SK-N-MC (cell line): ENCODE measurements at regions not wholly inside any gene's neighbourhood (a gene's known extent, or its start where the extent isn't known, plus 50 kb on each side); places are given as distances from the start of the nearest gene placed in this dataset.

Experiments
- DNase-seq: peaks from one replicate; pipeline ENCODE4 v3.0.0-alpha.2; 2011; ENCODE audit warnings: low read depth, low spot score
- H3K27ac ChIP-seq: fragments of 200-600 bp; sonication (generic); 2 replicates; pipeline ENCODE4 v1.5.1; 2016; ENCODE audit warnings: mixed run types
- H3K36me3 ChIP-seq: fragments of 200-600 bp; sonication (generic); 2 replicates; pipeline ENCODE4 v1.6.1; 2017; ENCODE audit warnings: antibody characterized with exemption, low read length, mixed read lengths; ENCODE audit not compliant: insufficient read depth
- H3K4me3 ChIP-seq: fragments of 200-600 bp; sonication (generic); 2 replicates; pipeline ENCODE4 v1.5.1; 2016
- H3K9ac ChIP-seq: fragments of 200-600 bp; sonication (generic); 2 replicates; pipeline ENCODE4 v1.8.0; 2017; ENCODE audit warnings: mixed run types, mixed read lengths; ENCODE audit not compliant: insufficient read length
- H3K9me3 ChIP-seq: fragments of 200-600 bp; sonication (generic); 2 replicates; pipeline ENCODE4 v1.6.1; 2017; ENCODE audit warnings: low read depth, mild to moderate bottlenecking, antibody characterized with exemption, low read length, moderate library complexity, mixed read lengths
- EZH2 ChIP-seq: fragments of 200-600 bp; sonication (generic); IDR thresholded peaks from one replicate; pipeline ENCODE4 v1.6.1; 2017; ENCODE audit warnings: antibody characterized with exemption
- FOXP2 ChIP-seq: optimal IDR thresholded peaks from 2 replicates; pipeline ENCODE3; 2011; ENCODE audit warnings: mild to moderate bottlenecking, moderate library complexity; ENCODE audit not compliant: insufficient read depth; ENCODE audit errors: extremely low read length, control extremely low read depth
- POLR2AphosphoS5 ChIP-seq: IDR thresholded peaks from 2 replicates; pipeline ENCODE4 v1.6.1; 2012; ENCODE audit warnings: mild to moderate bottlenecking, low read depth, low read length, borderline replicate concordance

GRCh38 chr10:44177610-44178009 lies 207.3 kb downstream of the CXCL12 start:
- Histone ChIP-seq H3K9ac (no peak overlapping the region), H3K4me3 (no peak overlapping the region), H3K27ac (no peak overlapping the region), H3K36me3 (no peaks in the 10 kb centered on the region), H3K9me3 (no peaks in the 10 kb centered on the region)
- no peak for DNase-seq
- no peak for TF ChIP-seq POLR2AphosphoS5
- TF ChIP-seq EZH2: no peak
- TF ChIP-seq FOXP2: no peak

GRCh38 chr10:44176311-44176710 lies 208.6 kb downstream of the CXCL12 start:
- TF ChIP-seq POLR2AphosphoS5 (no peak), EZH2 (no peak), FOXP2 (no peak)
- DNase-seq: no peak
- H3K9ac ChIP-seq: no peak overlapping the region
- no peaks in the 10 kb centered on the region for H3K9me3 ChIP-seq
- H3K27ac ChIP-seq: no peak overlapping the region
- H3K4me3 ChIP-seq: no peak overlapping the region
- H3K36me3 ChIP-seq: no peaks in the 10 kb centered on the region

GRCh38 chr10:44173608-44173894 lies 211.3 kb downstream of the CXCL12 start:
- Histone ChIP-seq H3K9me3 (no peaks in the 10 kb centered on the region), H3K27ac (no peak overlapping the region), H3K36me3 (no peaks in the 10 kb centered on the region), H3K9ac (no peak overlapping the region), H3K4me3 (no peak overlapping the region)
- DNase-seq: no peak
- TF ChIP-seq FOXP2 (no peak), POLR2AphosphoS5 (no peak), EZH2 (no peak)

GRCh38 chr10:44172883-44173607 lies 211.9 kb downstream of the CXCL12 start:
- Histone ChIP-seq H3K36me3 (no peaks in the 10 kb centered on the region), H3K4me3 (no peak overlapping the region), H3K27ac (no peak overlapping the region; the same call in 1 of the 2 replicates), H3K9ac (no peak overlapping the region), H3K9me3 (no peaks in the 10 kb centered on the region)
- no peak for DNase-seq
- TF ChIP-seq FOXP2: no peak
- no peak for TF ChIP-seq EZH2
- TF ChIP-seq POLR2AphosphoS5: no peak

GRCh38 chr10:44171765-44172164 lies 213.1 kb downstream of the CXCL12 start:
- DNase-seq: no peak
- TF ChIP-seq EZH2: no peak
- no peak for TF ChIP-seq FOXP2
- no peak for TF ChIP-seq POLR2AphosphoS5
- H3K36me3 ChIP-seq: no peaks in the 10 kb centered on the region

GRCh38 chr10:44168478-44168877 lies 216.4 kb downstream of the CXCL12 start:
- Histone ChIP-seq H3K9me3 (no peaks in the 10 kb centered on the region), H3K27ac (no peak overlapping the region), H3K9ac (no peak overlapping the region), H3K4me3 (no peak overlapping the region), H3K36me3 (no peaks in the 10 kb centered on the region)
- TF ChIP-seq POLR2AphosphoS5 (no peak), EZH2 (no peak), FOXP2 (no peak)
- no peak for DNase-seq

More at GRCh38 chr10:44171765-44172164, 213.1 kb downstream of the CXCL12 start:
- Histone ChIP-seq H3K9me3 (no peaks in the 10 kb centered on the region), H3K27ac (no peak overlapping the region), H3K9ac (no peak overlapping the region), H3K4me3 (no peak overlapping the region)

GRCh38 chr10:44167752-44168151 lies 217.1 kb downstream of the CXCL12 start:
- H3K36me3 ChIP-seq: no peaks in the 10 kb centered on the region
- no peak for TF ChIP-seq FOXP2
- no peak for TF ChIP-seq EZH2
- TF ChIP-seq POLR2AphosphoS5: no peak
- no peaks in the 10 kb centered on the region for H3K9me3 ChIP-seq
- no peak overlapping the region for H3K4me3 ChIP-seq
- no peak for DNase-seq
- no peak overlapping the region for H3K27ac ChIP-seq
- no peak overlapping the region for H3K9ac ChIP-seq

- Histone ChIP-seq H3K9me3 (no peaks in the 10 kb centered on the region), H3K4me3 (no peak overlapping the region), H3K36me3 (no peaks in the 10 kb centered on the region), H3K9ac (no peak overlapping the region), H3K27ac (no peak overlapping the region)
- no peak for DNase-seq
- no peak for TF ChIP-seq POLR2AphosphoS5
- TF ChIP-seq FOXP2: no peak
- TF ChIP-seq EZH2: no peak
Observed at GRCh38 chr10:44166441-44166840, 218.5 kb downstream of the CXCL12 start.
